HCT116 (cell line): ENCODE measurements at regions not wholly inside any gene's neighbourhood (a gene's known extent, or its start where the extent isn't known, plus 50 kb on each side); places are given as distances from the start of the nearest gene placed in this dataset.

Experiments used
- ATAC-seq: fragments of 200-7000 bp; cut with Tn5 transposase; 2 replicates; pipeline ENCODE4 v1.9.1; 2020; ENCODE audit warnings: mild to moderate bottlenecking, moderate library complexity
- BruUV-seq: library from RNA; stranded (reverse); fragments of 400-500 nt; replicated peaks from 2 replicates; lab custom pipeline; 2021; lab: Mats Ljungman, UMichigan
- CTCF ChIA-PET: fragments of 300-600 bp; sonication (Branson Sonifier 250); formaldehyde crosslinking; loops from one replicate; lab custom pipeline; 2021; ENCODE audit warnings: antibody characterized with exemption; lab: Charles Lee
- POLR2A ChIA-PET: fragments of 300-600, 350-600 bp; sonication (Branson Sonifier 250); formaldehyde crosslinking; loops from one replicate; lab custom pipeline; 2021; ENCODE audit warnings: antibody characterized with exemption; lab: Charles Lee
- RAD21 ChIA-PET, 2 experiments: fragments of 300-600 bp; sonication (Branson Sonifier 250); formaldehyde crosslinking; loops; one replicate each; lab custom pipeline; 2023; ENCODE audit warnings: low total read pairs in 2 of 2; ENCODE audit not compliant: uncharacterized antibody in 2 of 2, unreplicated experiment in 2 of 2, low non-redundant PET in 1 of 2; lab: Charles Lee
- DNase-seq: peaks from one replicate; pipeline ENCODE4 v3.0.0-alpha.2; 2010; ENCODE audit warnings: low read depth, low spot score
- H2AFZ ChIP-seq: fragments of 200-600 bp; shearing (Covaris generic), sonication (generic); 2 replicates; pipeline ENCODE4 v1.6.1; 2017; ENCODE audit warnings: low read depth, mixed run types, mixed read lengths, antibody characterized with exemption, low read length; ENCODE audit not compliant: poor library complexity, severe bottlenecking
- H3K27ac ChIP-seq: 2 replicates; pipeline ENCODE4 v1.5.1; 2012; ENCODE audit warnings: low read depth, low read length
- H3K27me3 ChIP-seq: fragments of 200-600 bp; sonication (generic); 2 replicates; pipeline ENCODE4 v1.6.1; 2016; ENCODE audit warnings: mixed run types, low read length, mixed read lengths; ENCODE audit not compliant: insufficient read depth
- H3K36me3 ChIP-seq, 2 experiments: fragments of 200-500 bp in 1 of 2; fragments of 200-600 bp in 1 of 2; sonication (Bioruptor generic) in 1 of 2; sonication (generic) in 1 of 2; 2 replicates each; pipeline versions ENCODE4 v1.5.1 to v1.6.1; 2014 to 2016; ENCODE audit warnings: low read length in 2 of 2, inconsistent platforms in 1 of 2, mixed read lengths in 1 of 2, mixed run types in 1 of 2; ENCODE audit not compliant: insufficient read depth in 2 of 2, control insufficient read depth in 1 of 2
- H3K4me1 ChIP-seq, 2 experiments: fragments of 200-600 bp in 1 of 2; sonication (generic) in 1 of 2; 2 replicates each; pipeline versions ENCODE4 v1.5.1 to v1.6.1; 2012 to 2017; ENCODE audit warnings: low read length in 2 of 2, inconsistent platforms in 1 of 2, mild to moderate bottlenecking in 1 of 2, mixed read lengths in 1 of 2, mixed run types in 1 of 2, moderate library complexity in 1 of 2; ENCODE audit not compliant: insufficient read depth in 2 of 2, control insufficient read depth in 1 of 2
- H3K4me2 ChIP-seq: fragments of 200-600 bp; sonication (generic); 2 replicates; pipeline ENCODE4 v1.6.1; 2017; ENCODE audit warnings: mixed run types, low read length, mixed read lengths
- H3K4me3 ChIP-seq, 2 experiments: fragments of 200-600 bp in 1 of 2; sonication (generic) in 1 of 2; replicated peaks in 1 of 2; 2 replicates each; pipeline ENCODE4 v1.5.1; 2011 to 2016; ENCODE audit warnings: low read length in 2 of 2, control low read depth in 1 of 2, low read depth in 1 of 2, mild to moderate bottlenecking in 1 of 2, mixed read lengths in 1 of 2, mixed run types in 1 of 2
- H3K79me2 ChIP-seq: fragments of 200-600 bp; sonication (generic); 2 replicates; pipeline ENCODE4 v1.6.1; 2017; ENCODE audit warnings: mild to moderate bottlenecking, mixed run types, low read length, moderate library complexity, mixed read lengths; ENCODE audit not compliant: insufficient read depth
- H3K9ac ChIP-seq: fragments of 200-600 bp; sonication (generic); 2 replicates; pipeline ENCODE4 v1.6.1; 2016; ENCODE audit warnings: low read length, mixed read lengths
- H3K9me2 ChIP-seq: fragments of 200-600 bp; sonication (generic), shearing (Covaris generic); 2 replicates; pipeline ENCODE4 v1.6.1; 2017; ENCODE audit warnings: mixed run types, mild to moderate bottlenecking, moderate library complexity; ENCODE audit not compliant: insufficient read depth
- H3K9me3 ChIP-seq, 2 experiments: fragments of 200-500 bp in 1 of 2; fragments of 200-600 bp in 1 of 2; sonication (Bioruptor generic) in 1 of 2; sonication (generic) in 1 of 2; 2 replicates each; pipeline ENCODE4 v1.6.1; 2014 to 2017; ENCODE audit warnings: low read length in 2 of 2, mixed read lengths in 2 of 2, inconsistent platforms in 1 of 2, low read depth in 1 of 2, mild to moderate bottlenecking in 1 of 2, mixed run types in 1 of 2, moderate library complexity in 1 of 2; ENCODE audit not compliant: control insufficient read depth in 1 of 2, insufficient read depth in 1 of 2
- H4K20me1 ChIP-seq: fragments of 200-600 bp; sonication (generic), shearing (Covaris generic); 2 replicates; pipeline ENCODE4 v1.6.1; 2017; ENCODE audit warnings: mixed run types, mild to moderate bottlenecking, moderate library complexity; ENCODE audit not compliant: insufficient read depth
- CTCF ChIP-seq, 3 experiments: fragments of 200-600 bp in 1 of 3; sonication (generic) in 1 of 3; IDR thresholded peaks in 2 of 3; conservative IDR thresholded peaks in 1 of 3; 2 replicates each; pipeline ENCODE4 v1.5.1; 2012 to 2017; ENCODE audit warnings: low read depth in 2 of 3, low read length in 2 of 3, antibody characterized with exemption in 1 of 3, borderline replicate concordance in 1 of 3, control low read depth in 1 of 3, mild to moderate bottlenecking in 1 of 3, mixed read lengths in 1 of 3, mixed run types in 1 of 3, moderate library complexity in 1 of 3; ENCODE audit not compliant: insufficient read depth in 1 of 3
- EGR1 ChIP-seq: IDR thresholded peaks from 2 replicates; pipeline ENCODE4 v1.6.1; 2012; ENCODE audit warnings: low read depth
- JUND ChIP-seq: IDR thresholded peaks from 2 replicates; pipeline ENCODE4 v1.6.1; 2012
- MAX ChIP-seq: IDR thresholded peaks from 2 replicates; pipeline ENCODE4 v1.6.1; 2012
- POLR2A ChIP-seq: IDR thresholded peaks from 2 replicates; pipeline ENCODE4 v1.7.0; 2011; ENCODE audit warnings: borderline replicate concordance; ENCODE audit not compliant: insufficient read depth, insufficient read length; ENCODE audit errors: extremely low read depth
- POLR2AphosphoS5 ChIP-seq: IDR thresholded peaks from 2 replicates; pipeline ENCODE4 v1.6.1; 2011; ENCODE audit warnings: mild to moderate bottlenecking, low read depth, low read length, moderate library complexity
- REST ChIP-seq: IDR thresholded peaks from 2 replicates; pipeline ENCODE4 v1.6.1; 2012; ENCODE audit warnings: low read depth
- SRF ChIP-seq: IDR thresholded peaks from 2 replicates; pipeline ENCODE4 v1.6.1; 2012; ENCODE audit warnings: low read depth
- TCF7L2 ChIP-seq: IDR thresholded peaks from 2 replicates; pipeline ENCODE4 v1.7.0; 2011; ENCODE audit warnings: borderline replicate concordance, inconsistent platforms; ENCODE audit not compliant: insufficient read depth, insufficient read length; ENCODE audit errors: extremely low read depth
- YY1 ChIP-seq: IDR thresholded peaks from 2 replicates; pipeline ENCODE4 v1.6.1; 2011; ENCODE audit warnings: low read length, low read depth, moderate library complexity, mild to moderate bottlenecking; ENCODE audit not compliant: insufficient replicate concordance; ENCODE audit errors: extremely low read depth
- ZFX ChIP-seq: fragments of 450-650 bp; IDR thresholded peaks from 2 replicates; pipeline ENCODE4 v1.6.1; 2017
- ZNF274 ChIP-seq: fragments of 200-500 bp; sonication (Bioruptor generic); IDR thresholded peaks from 2 replicates; pipeline ENCODE4 v1.6.1; 2014; ENCODE audit warnings: mild to moderate bottlenecking, low read depth, low read length, inconsistent platforms
- intact Hi-C: fragments of 100-400 bp; cut with micrococcal nuclease; formaldehyde crosslinking; loops from 2 replicates; pipeline ENCODE4 v1.10.0; 2022

GRCh38 chr14:53390008-53390407 is 236.9 kb upstream of the DDHD1 start:
- H3K27ac ChIP-seq, result no peak overlapping the region
- peaks cover 27 to 46% of the 10 kb centered on the region in 2 experiments; a peak in 3 of 4 replicates for H3K4me1 ChIP-seq
- ATAC-seq (no peak), DNase-seq (no peak)
- ChIA-PET POLR2A (no interaction called here), CTCF (no interaction called here), RAD21 (no interaction called here)
- no peaks in the 10 kb centered on the region for H3K36me3 ChIP-seq
- peak overlapping the region; percentile 70; the same call in 1 of the 2 replicates for H3K4me2 ChIP-seq
- no peak overlapping the region for H2AFZ ChIP-seq
- intact Hi-C loops, result no loop called here
- no peaks in the 10 kb centered on the region for H3K9me2 ChIP-seq
- no peaks in the 10 kb centered on the region for H3K27me3 ChIP-seq
- TF ChIP-seq TCF7L2 (no peak), POLR2AphosphoS5 (no peak), POLR2A (no peak), SRF (no peak), ZFX (no peak), REST (no peak), YY1 (no peak), EGR1 (no peak), ZNF274 (no peak), JUND (no peak), CTCF (IDR thresholded peaks at IDR 0.05 in 2 of 3, conservative IDR thresholded peaks at IDR 0.05 in 1 of 3; ENCODE audit: borderline replicate concordance in 1 of 3, insufficient read depth in 1 of 3, low read depth in 2 of 3, low read length in 2 of 3) (no peak), MAX (no peak)
- H3K79me2 ChIP-seq, result no peaks in the 10 kb centered on the region
- BruUV-seq, result no TSS peak
- no peak overlapping the region for H3K4me3 ChIP-seq
- peaks cover 0 to 5% of the 10 kb centered on the region in 2 experiments; a peak in 1 of 4 replicates for H3K9me3 ChIP-seq
- no peaks in the 10 kb centered on the region for H4K20me1 ChIP-seq
- H3K9ac ChIP-seq, result no peak overlapping the region
